Breast epithelium (tissue), 4 donors: ENCODE measurements at regions not wholly inside any gene's neighbourhood (a gene's known extent, or its start where the extent isn't known, plus 50 kb on each side); places are given as distances from the start of the nearest gene placed in this dataset.

Source experiments
- DNase-seq, 2 donors: peaks; one replicate each; pipeline ENCODE4 v3.0.0-alpha.2; 2019; ENCODE audit warnings: low spot score in 2 of 2
- H3K27ac ChIP-seq, 2 donors: fragments of 200-600 bp; sonication (generic) in 1 of 2; one replicate each; pipeline ENCODE4 v1.5.1; 2016 to 2019; ENCODE audit warnings: mild to moderate bottlenecking in 1 of 2
- H3K27me3 ChIP-seq, 2 donors: fragments of 200-600 bp; sonication (generic) in 1 of 2; one replicate each; pipeline versions ENCODE4 v1.5.1 to v1.6.0; 2017 to 2019; ENCODE audit warnings: control low read depth in 1 of 2, mild to moderate bottlenecking in 1 of 2
- H3K36me3 ChIP-seq: fragments of 200-600 bp; one replicate; pipeline ENCODE4 v1.5.1; 2019
- H3K4me1 ChIP-seq, 2 donors: fragments of 200-600 bp; sonication (generic); one replicate each; pipeline ENCODE4 v1.5.1; 2016 to 2019; ENCODE audit warnings: control low read depth in 1 of 2
- H3K4me3 ChIP-seq, 3 donors: fragments of 200-600 bp; sonication (generic); 1 replicate in 2 of 3; 2 replicates in 1 of 3; pipeline ENCODE4 v1.5.1; 2016 to 2019; ENCODE audit warnings: mild to moderate bottlenecking in 3 of 3, moderate library complexity in 2 of 3
- H3K9me3 ChIP-seq, 2 donors: fragments of 200-600 bp; sonication (generic) in 1 of 2; one replicate each; pipeline ENCODE4 v1.5.1; 2016 to 2019; ENCODE audit warnings: control low read depth in 1 of 2
- CTCF ChIP-seq, 3 donors: fragments of 450-650 bp; IDR thresholded peaks; one replicate each; pipeline ENCODE4 v1.5.1; 2016 to 2017; ENCODE audit warnings: antibody characterized with exemption in 3 of 3, mild to moderate bottlenecking in 3 of 3, moderate library complexity in 3 of 3
- POLR2A ChIP-seq: fragments of 450-650 bp; IDR thresholded peaks from one replicate; pipeline ENCODE4 v1.6.1; 2016; ENCODE audit warnings: antibody characterized with exemption, mild to moderate bottlenecking, moderate library complexity
- POLR2AphosphoS5 ChIP-seq, 3 donors: sonication (generic); formaldehyde crosslinking; IDR thresholded peaks; one replicate each; pipeline ENCODE4 v1.6.1; 2017; ENCODE audit warnings: antibody characterized with exemption in 3 of 3
- intact Hi-C: fragments of 100-400 bp; cut with DNase I; formaldehyde crosslinking; loops from one replicate; pipeline ENCODE4 v1.15.1; 2023; ENCODE audit warnings: low total_unique reads

GRCh38 chr14:29454026-29454693 is 473.5 kb downstream of the PRKD1 start:
- intact Hi-C loops: no loop called here
- Histone ChIP-seq H3K9me3 (no peaks in the 10 kb centered on the region), H3K27ac (no peak overlapping the region), H3K27me3 (no peaks in the 10 kb centered on the region), H3K4me3 (no peak overlapping the region), H3K4me1 (no peaks in the 10 kb centered on the region), H3K36me3 (no peaks in the 10 kb centered on the region)
- DNase-seq: no peak
- TF ChIP-seq CTCF (IDR thresholded peaks at IDR 0.05): no peak
- TF ChIP-seq POLR2AphosphoS5 (IDR thresholded peaks at IDR 0.05): no peak
- TF ChIP-seq POLR2A: no peak

- DNase-seq: no peak
- Histone ChIP-seq H3K9me3 (no peaks in the 10 kb centered on the region), H3K27ac (no peak overlapping the region), H3K4me3 (no peak overlapping the region), H3K4me1 (no peaks in the 10 kb centered on the region), H3K27me3 (no peaks in the 10 kb centered on the region), H3K36me3 (no peaks in the 10 kb centered on the region)
- TF ChIP-seq CTCF (IDR thresholded peaks at IDR 0.05) (no peak), POLR2AphosphoS5 (IDR thresholded peaks at IDR 0.05) (no peak), POLR2A (no peak)
- intact Hi-C loops: no loop called here
Measured at GRCh38 chr14:29458547-29458946, 469.1 kb downstream of the PRKD1 start.

GRCh38 chr14:29459531-29459930 is 468.1 kb downstream of the PRKD1 start:
- Histone ChIP-seq H3K27ac (no peak overlapping the region), H3K4me3 (no peak overlapping the region), H3K27me3 (no peaks in the 10 kb centered on the region), H3K4me1 (no peaks in the 10 kb centered on the region), H3K36me3 (no peaks in the 10 kb centered on the region), H3K9me3 (no peaks in the 10 kb centered on the region)
- no peak for DNase-seq
- no peak for TF ChIP-seq POLR2AphosphoS5 (IDR thresholded peaks at IDR 0.05)
- no peak for TF ChIP-seq POLR2A
- TF ChIP-seq CTCF (IDR thresholded peaks at IDR 0.05): no peak
- intact Hi-C loops: no loop called here

DNA sequence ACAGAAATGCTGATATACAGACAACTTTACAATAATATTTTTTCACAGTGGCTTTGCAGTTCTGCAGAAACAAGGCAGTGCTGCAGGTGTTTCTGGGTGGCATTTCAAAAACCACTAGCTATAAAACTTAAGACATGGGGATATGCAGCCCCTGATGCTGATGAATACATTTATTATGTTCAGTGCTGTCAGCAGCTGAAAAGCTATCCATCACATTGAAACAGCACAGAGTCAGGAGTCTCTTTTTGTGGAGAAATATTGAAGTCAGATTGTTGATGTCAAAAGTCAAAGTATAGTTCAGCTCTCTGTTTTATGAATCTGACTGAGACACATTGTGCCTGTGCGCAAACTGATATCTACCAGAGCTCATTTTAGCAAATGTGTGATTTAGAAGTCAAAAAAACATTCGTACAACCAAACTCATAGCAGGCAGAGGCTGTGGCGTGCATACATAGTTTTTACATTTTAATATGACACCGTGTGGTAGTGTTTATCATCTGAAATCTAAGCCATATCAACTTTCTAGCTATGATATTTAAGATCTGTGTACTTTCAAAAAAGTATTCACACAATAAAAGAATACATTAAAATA is 467.6 kb downstream of the PRKD1 start:
- DNase-seq: no peak
- intact Hi-C loops: no loop called here
- no peaks in the 10 kb centered on the region for H3K27me3 ChIP-seq
- no peak overlapping the region for H3K27ac ChIP-seq
- H3K36me3 ChIP-seq: no peaks in the 10 kb centered on the region
- H3K4me3 ChIP-seq: no peak overlapping the region
- no peaks in the 10 kb centered on the region for H3K9me3 ChIP-seq
- TF ChIP-seq POLR2A: no peak
- no peaks in the 10 kb centered on the region for H3K4me1 ChIP-seq

DNA sequence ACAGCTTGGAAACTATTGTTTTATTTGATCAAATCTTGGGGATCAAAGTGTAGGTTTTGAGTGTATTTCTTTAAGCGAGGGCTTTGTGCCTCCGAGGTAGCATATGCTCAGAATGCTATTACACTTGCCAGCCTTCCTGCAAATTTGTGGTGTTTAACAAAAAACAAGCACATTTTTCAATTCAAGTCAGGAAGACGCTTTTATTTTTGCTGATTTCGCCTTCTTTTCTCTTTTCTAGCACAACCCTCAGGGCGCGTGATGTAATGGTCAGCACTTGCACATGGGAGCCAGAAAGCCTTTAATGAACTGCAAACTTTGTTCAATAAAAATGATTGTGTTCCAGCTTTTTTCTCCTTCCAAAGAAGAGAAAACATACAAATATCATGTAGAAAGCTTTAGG is 466.5 kb downstream of the PRKD1 start:
- no peaks in the 10 kb centered on the region for H3K4me1 ChIP-seq
- intact Hi-C loops: no loop called here
- TF ChIP-seq POLR2AphosphoS5 (IDR thresholded peaks at IDR 0.05): no peak
- TF ChIP-seq CTCF (IDR thresholded peaks at IDR 0.05): no peak
- TF ChIP-seq POLR2A: no peak
- H3K27me3 ChIP-seq: no peaks in the 10 kb centered on the region
- H3K27ac ChIP-seq: no peak overlapping the region
- H3K4me3 ChIP-seq: no peak overlapping the region
- no peaks in the 10 kb centered on the region for H3K9me3 ChIP-seq
- no peak for DNase-seq
- no peaks in the 10 kb centered on the region for H3K36me3 ChIP-seq
